A172 (cell line): ENCODE measurements at regions not wholly inside any gene's neighbourhood (a gene's known extent, or its start where the extent isn't known, plus 50 kb on each side); places are given as distances from the start of the nearest gene placed in this dataset.

Source experiments
- DNase-seq: peaks from one replicate; pipeline ENCODE4 v3.0.0-alpha.2; 2015; ENCODE audit warnings: low spot score

DNA sequence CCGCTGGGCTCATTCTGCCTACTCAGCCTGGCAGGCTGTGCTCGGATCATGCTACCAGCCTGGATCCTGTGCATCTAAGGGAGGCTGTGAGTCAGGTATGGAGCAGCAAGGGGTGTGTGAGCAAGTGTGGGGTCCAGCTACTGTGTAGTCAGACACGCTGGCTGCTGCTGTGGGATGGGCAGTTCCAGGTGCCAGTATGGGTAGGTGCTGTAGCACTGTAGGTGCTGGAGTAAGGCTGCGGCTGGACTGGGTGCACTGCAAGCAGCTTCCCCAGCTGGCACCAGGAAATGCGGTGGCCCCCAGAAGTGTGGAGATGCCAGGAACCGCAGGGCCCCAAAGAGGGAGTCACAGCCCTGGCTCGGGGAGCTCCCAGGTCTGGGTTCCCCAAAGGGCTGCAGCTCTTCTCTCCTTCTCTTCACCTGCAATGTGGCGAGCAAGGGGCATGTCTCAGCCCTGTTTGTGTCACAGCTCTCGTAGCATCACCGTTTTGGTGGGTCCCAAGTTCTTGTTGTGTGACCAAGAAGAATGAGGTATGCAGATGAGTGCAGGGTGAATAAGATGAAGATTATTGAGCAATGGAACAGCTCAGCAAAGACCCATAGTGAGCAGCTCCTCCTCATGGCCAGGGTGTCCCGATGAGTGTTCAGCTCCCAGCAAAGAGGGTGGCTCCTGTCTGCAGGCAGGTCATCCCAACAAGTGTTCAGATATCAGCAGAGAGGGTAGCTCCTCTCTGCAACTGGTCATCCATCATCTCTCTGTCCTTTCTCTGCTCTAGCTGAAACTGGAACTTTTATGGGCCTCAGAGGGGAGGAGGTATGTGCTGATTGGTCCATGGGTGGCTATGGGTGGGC is 462.9 kb downstream of the TBC1D22A start:
- DNase-seq = no peak
